HG02852 (cell line): ENCODE measurements at regions not wholly inside any gene's neighbourhood (a gene's known extent, or its start where the extent isn't known, plus 50 kb on each side); places are given as distances from the start of the nearest gene placed in this dataset.

ENCODE experiments used
- ATAC-seq: cut with Tn5 transposase; IDR thresholded peaks from one replicate; pipeline ENCODE4 v1.9.1; 2021; ENCODE audit warnings: mild to moderate bottlenecking, moderate library complexity; ENCODE audit not compliant: unreplicated experiment

- ATAC-seq: no peak
Measured at GRCh38 chr9:27625751-27626150, 52.5 kb upstream of the C9orf72 start.

- ATAC-seq: no peak
Measured at GRCh38 chr9:27626244-27627187, 53.2 kb upstream of the C9orf72 start.

GRCh38 chr9:27627188-27627564 lies 53.9 kb upstream of the C9orf72 start:
- ATAC-seq: no peak

GRCh38 chr9:27628311-27628710 lies 55.0 kb upstream of the C9orf72 start:
- ATAC-seq: no peak

- no peak for ATAC-seq
Measured at GRCh38 chr9:27629425-27629824, 56.1 kb upstream of the C9orf72 start.

GRCh38 chr9:27632254-27632653 lies 59.0 kb upstream of the C9orf72 start:
- ATAC-seq: no peak

- no peak for ATAC-seq
Measured at GRCh38 chr9:27633764-27634163, 60.5 kb upstream of the C9orf72 start.

GRCh38 chr9:27634879-27635278 lies 61.6 kb upstream of the C9orf72 start:
- no peak for ATAC-seq

- no peak for ATAC-seq
Measured at GRCh38 chr9:27638716-27639115, 65.4 kb upstream of the C9orf72 start.

- ATAC-seq: no peak
Measured at GRCh38 chr9:27645161-27645840, 72.0 kb upstream of the C9orf72 start.

- no peak for ATAC-seq
Measured at GRCh38 chr9:27653246-27653645, 80.0 kb upstream of the C9orf72 start.

- ATAC-seq: no peak
Measured at GRCh38 chr9:27653957-27654356, 80.7 kb upstream of the C9orf72 start.

GRCh38 chr9:27654629-27655285 lies 81.5 kb upstream of the C9orf72 start:
- ATAC-seq: no peak

- ATAC-seq: no peak
Measured at GRCh38 chr9:27655441-27655840, 82.2 kb upstream of the C9orf72 start.

- ATAC-seq: no peak
Measured at GRCh38 chr9:27659001-27659400, 85.7 kb upstream of the C9orf72 start.

- no peak for ATAC-seq
Measured at GRCh38 chr9:27659571-27659970, 86.3 kb upstream of the C9orf72 start.

- ATAC-seq: no peak
Measured at GRCh38 chr9:27660148-27660547, 86.9 kb upstream of the C9orf72 start.

- no peak for ATAC-seq
Measured at GRCh38 chr9:27663526-27663925, 90.2 kb upstream of the C9orf72 start.

GRCh38 chr9:27664121-27664779 lies 91.0 kb upstream of the C9orf72 start:
- ATAC-seq: no peak

GRCh38 chr9:27665136-27665535 lies 91.9 kb upstream of the C9orf72 start:
- ATAC-seq: no peak

- ATAC-seq: no peak
Measured at GRCh38 chr9:27668280-27668679, 95.0 kb upstream of the C9orf72 start.
